KMS-11 (cell line): ENCODE measurements at regions not wholly inside any gene's neighbourhood (a gene's known extent, or its start where the extent isn't known, plus 50 kb on each side); places are given as distances from the start of the nearest gene placed in this dataset.

Experiments
- H2AFZ ChIP-seq: fragments of 200-600 bp; sonication (generic); 2 replicates; pipeline ENCODE4 v1.6.1; 2016; ENCODE audit warnings: antibody characterized with exemption, mixed run types, low read depth
- H3K27ac ChIP-seq: fragments of 200-600 bp; sonication (generic); 2 replicates; pipeline ENCODE4 v1.6.1; 2016; ENCODE audit warnings: mild to moderate bottlenecking, mixed run types
- H3K27me3 ChIP-seq: fragments of 200-600 bp; sonication (generic); 2 replicates; pipeline ENCODE4 v1.6.1; 2017; ENCODE audit warnings: mild to moderate bottlenecking, low read depth, mixed run types, moderate library complexity; ENCODE audit not compliant: insufficient read depth
- H3K36me3 ChIP-seq: fragments of 200-600 bp; sonication (generic); 2 replicates; pipeline ENCODE4 v1.6.1; 2017; ENCODE audit warnings: mild to moderate bottlenecking, mixed run types; ENCODE audit not compliant: insufficient read depth
- H3K4me1 ChIP-seq: fragments of 200-600 bp; sonication (generic); 2 replicates; pipeline ENCODE4 v1.6.1; 2016; ENCODE audit warnings: mild to moderate bottlenecking, low read depth, mixed run types; ENCODE audit not compliant: poor library complexity, severe bottlenecking
- H3K4me2 ChIP-seq: fragments of 200-600 bp; sonication (generic); 2 replicates; pipeline ENCODE4 v1.7.0; 2016; ENCODE audit warnings: mild to moderate bottlenecking, mixed run types
- H3K4me3 ChIP-seq: fragments of 200-600 bp; sonication (generic); IDR thresholded peaks from 2 replicates; pipeline ENCODE4 v1.6.1; 2017; ENCODE audit warnings: low read depth, low read length, mixed read lengths; ENCODE audit not compliant: insufficient read depth
- H3K79me2 ChIP-seq: fragments of 200-600 bp; sonication (generic); 2 replicates; pipeline ENCODE4 v1.6.1; 2016; ENCODE audit warnings: low read depth, mixed run types; ENCODE audit not compliant: insufficient read depth
- H3K9ac ChIP-seq: fragments of 200-600 bp; sonication (generic); 2 replicates; pipeline ENCODE4 v1.6.1; 2016; ENCODE audit warnings: mild to moderate bottlenecking, mixed run types
- H4K20me1 ChIP-seq: fragments of 200-600 bp; sonication (generic); 2 replicates; pipeline ENCODE4 v1.6.1; 2016; ENCODE audit warnings: mild to moderate bottlenecking, mixed run types; ENCODE audit not compliant: insufficient read depth
- CTCF ChIP-seq: fragments of 200-600 bp; sonication (generic); conservative IDR thresholded peaks from 2 replicates; pipeline ENCODE4 v1.6.1; 2017; ENCODE audit warnings: low read depth, mild to moderate bottlenecking, antibody characterized with exemption, low read length, moderate library complexity, mixed read lengths

GRCh38 chr20:56805313-56805712 lies 176.2 kb downstream of the TFAP2C start:
- H3K27ac ChIP-seq, result no peak overlapping the region
- H3K27me3 ChIP-seq, result no peaks in the 10 kb centered on the region
- TF ChIP-seq CTCF, result no peak
- no peak overlapping the region for H3K9ac ChIP-seq
- H3K4me1 ChIP-seq, result no peaks in the 10 kb centered on the region
- no peaks in the 10 kb centered on the region for H3K36me3 ChIP-seq
- H3K4me2 ChIP-seq, result no peak overlapping the region
- no peak overlapping the region for H3K4me3 ChIP-seq
- H3K79me2 ChIP-seq, result no peaks in the 10 kb centered on the region
- H2AFZ ChIP-seq, result no peak overlapping the region
- H4K20me1 ChIP-seq, result no peaks in the 10 kb centered on the region

GRCh38 chr20:56805966-56806365 lies 176.9 kb downstream of the TFAP2C start:
- Histone ChIP-seq H3K4me1 (no peaks in the 10 kb centered on the region), H3K4me2 (no peak overlapping the region), H3K79me2 (no peaks in the 10 kb centered on the region), H3K36me3 (no peaks in the 10 kb centered on the region), H3K27ac (no peak overlapping the region), H4K20me1 (no peaks in the 10 kb centered on the region), H3K27me3 (no peaks in the 10 kb centered on the region), H3K4me3 (no peak overlapping the region), H2AFZ (no peak overlapping the region), H3K9ac (no peak overlapping the region)
- TF ChIP-seq CTCF, result no peak

DNA sequence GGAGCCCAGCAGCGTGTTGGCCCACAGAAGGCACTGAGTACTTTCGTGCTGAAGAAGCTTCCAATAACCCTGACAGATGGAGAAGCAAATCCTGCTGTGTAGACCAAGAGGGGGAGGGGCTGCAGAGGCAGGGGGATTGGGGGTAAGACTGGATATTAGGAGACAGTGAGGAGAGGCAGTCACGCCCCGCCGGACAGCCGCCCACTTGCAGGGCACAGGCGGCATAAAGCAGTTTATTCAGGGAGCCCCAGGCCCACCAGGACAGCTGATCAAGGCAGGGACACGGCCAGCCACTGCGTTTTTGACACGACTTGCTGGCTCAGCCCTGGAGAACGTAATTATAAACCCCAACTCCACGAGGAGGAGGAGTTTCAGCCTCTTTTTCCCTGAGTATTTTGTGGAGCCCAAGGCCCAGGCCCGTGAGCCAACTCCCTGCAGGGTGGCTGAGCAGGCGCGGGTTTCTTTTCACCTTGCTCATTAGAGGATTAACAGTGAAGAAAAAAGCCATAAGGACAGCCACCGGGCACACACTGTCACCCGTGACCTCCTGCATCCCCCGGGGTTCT lies 177.9 kb downstream of the TFAP2C start:
- Histone ChIP-seq H3K4me1 (no peaks in the 10 kb centered on the region), H3K4me2 (no peak overlapping the region), H3K27ac (no peak overlapping the region), H4K20me1 (no peaks in the 10 kb centered on the region), H3K4me3 (no peak overlapping the region), H3K9ac (no peak overlapping the region), H2AFZ (no peak overlapping the region), H3K79me2 (no peaks in the 10 kb centered on the region), H3K27me3 (no peaks in the 10 kb centered on the region), H3K36me3 (no peaks in the 10 kb centered on the region)
- TF ChIP-seq CTCF, result no peak

GRCh38 chr20:56808117-56808725 lies 179.1 kb downstream of the TFAP2C start:
- H3K4me3 ChIP-seq, result no peak overlapping the region
- no peak overlapping the region for H3K4me2 ChIP-seq
- no peaks in the 10 kb centered on the region for H3K36me3 ChIP-seq
- H3K4me1 ChIP-seq, result no peaks in the 10 kb centered on the region
- H3K9ac ChIP-seq, result no peak overlapping the region
- H2AFZ ChIP-seq, result no peak overlapping the region
- H3K79me2 ChIP-seq, result no peaks in the 10 kb centered on the region
- no peak for TF ChIP-seq CTCF
- no peak overlapping the region for H3K27ac ChIP-seq
- H4K20me1 ChIP-seq, result no peaks in the 10 kb centered on the region
- no peaks in the 10 kb centered on the region for H3K27me3 ChIP-seq
